ENCODE measurements at regions not wholly inside any gene's neighbourhood (a gene's known extent, or its start where the extent isn't known, plus 50 kb on each side); places are given as distances from the start of the nearest gene placed in this dataset.
A peak's percentile ranks its signal among the peaks of the same experiment; 100 is the strongest.

- no peak overlapping the region for H3K4me3 ChIP-seq (ENCODE audit: low read length)
- WGBS (ENCODE audit: insufficient coverage): 20% methylated on average over 1 of the region's 4 CpGs
- peak; percentile 7 for DNase-seq
Measured at GRCh38 chr3:176428552-176428951, 768.7 kb downstream of the TBL1XR1 start.

DNA sequence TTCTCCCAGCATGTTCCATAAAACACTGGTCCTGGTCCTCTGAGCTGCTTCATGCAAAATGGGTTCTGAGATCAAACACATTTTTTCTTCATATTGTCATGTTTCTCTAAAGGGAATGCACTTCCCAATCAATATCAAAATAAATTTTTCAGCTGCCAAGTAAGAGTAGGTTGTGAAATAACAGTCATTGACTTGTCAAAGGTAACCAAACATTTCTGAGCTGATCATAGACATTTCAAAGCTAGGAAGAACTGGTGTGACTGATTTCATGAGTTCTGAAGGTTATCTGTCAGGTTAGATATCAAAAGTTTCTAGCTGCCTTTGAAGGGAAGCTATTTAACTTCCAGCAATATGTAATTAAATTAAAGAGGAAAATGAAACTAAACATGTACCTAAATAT, 770.9 kb downstream of the TBL1XR1 start:
- Histone ChIP-seq H3K36me3 (ENCODE audit: control insufficient read depth, insufficient read depth, low read length) (no peaks in the 10 kb centered on the region), H3K27ac (ENCODE audit: low read length) (no peak overlapping the region), H3K9me3 (replicated peaks; ENCODE audit: control insufficient read depth, low read depth, low read length) (no peaks in the 10 kb centered on the region), H3K4me3 (ENCODE audit: low read length) (no peak overlapping the region), H3K27me3 (ENCODE audit: control insufficient read depth, insufficient read depth, low read length) (no peaks in the 10 kb centered on the region), H3K4me1 (ENCODE audit: control insufficient read depth, insufficient read depth, low read length) (peaks cover 3% of the 10 kb centered on the region)
- DNase-seq: no peak

More at GRCh38 chr3:176428552-176428951, 768.7 kb downstream of the TBL1XR1 start:
- H3K9me3 ChIP-seq (replicated peaks; ENCODE audit: control insufficient read depth, low read depth, low read length): no peaks in the 10 kb centered on the region
- H3K36me3 ChIP-seq (ENCODE audit: control insufficient read depth, insufficient read depth, low read length): no peaks in the 10 kb centered on the region
- peaks cover 3% of the 10 kb centered on the region for H3K4me1 ChIP-seq (ENCODE audit: control insufficient read depth, insufficient read depth, low read length)
- H3K27ac ChIP-seq (ENCODE audit: low read length): no peak overlapping the region
- no peaks in the 10 kb centered on the region for H3K27me3 ChIP-seq (ENCODE audit: control insufficient read depth, insufficient read depth, low read length)

DNA sequence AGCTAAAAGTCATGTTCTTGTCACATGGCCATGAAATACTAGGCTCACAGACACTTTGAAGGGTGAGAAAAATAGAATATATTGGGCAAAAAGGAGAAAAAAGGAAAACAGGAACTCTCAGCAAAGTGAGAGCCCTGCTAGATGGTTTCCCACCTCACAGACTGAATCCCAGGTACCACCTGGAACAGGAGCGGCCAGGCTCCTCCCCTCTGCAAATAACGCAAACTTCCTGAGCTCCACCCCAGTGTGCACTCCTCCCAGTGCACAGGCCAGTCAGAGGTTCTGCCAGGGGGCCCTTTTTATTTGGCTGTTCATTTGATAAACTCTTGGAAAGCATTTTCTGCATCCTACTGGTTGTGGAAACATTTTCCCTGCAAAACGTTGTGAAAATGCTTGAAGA, 780.4 kb downstream of the TBL1XR1 start:
- no peak overlapping the region for H3K27ac ChIP-seq (ENCODE audit: low read length)
- H3K36me3 ChIP-seq (ENCODE audit: control insufficient read depth, insufficient read depth, low read length): no peaks in the 10 kb centered on the region
- no peaks in the 10 kb centered on the region for H3K9me3 ChIP-seq (replicated peaks; ENCODE audit: control insufficient read depth, low read depth, low read length)
- DNase-seq: no peak
- no peaks in the 10 kb centered on the region for H3K27me3 ChIP-seq (ENCODE audit: control insufficient read depth, insufficient read depth, low read length)
- 79% methylated on average over 3 of the region's 3 CpGs for WGBS (ENCODE audit: insufficient coverage)
- no peaks in the 10 kb centered on the region for H3K4me1 ChIP-seq (ENCODE audit: control insufficient read depth, insufficient read depth, low read length)
- H3K4me3 ChIP-seq (ENCODE audit: low read length): no peak overlapping the region

DNA sequence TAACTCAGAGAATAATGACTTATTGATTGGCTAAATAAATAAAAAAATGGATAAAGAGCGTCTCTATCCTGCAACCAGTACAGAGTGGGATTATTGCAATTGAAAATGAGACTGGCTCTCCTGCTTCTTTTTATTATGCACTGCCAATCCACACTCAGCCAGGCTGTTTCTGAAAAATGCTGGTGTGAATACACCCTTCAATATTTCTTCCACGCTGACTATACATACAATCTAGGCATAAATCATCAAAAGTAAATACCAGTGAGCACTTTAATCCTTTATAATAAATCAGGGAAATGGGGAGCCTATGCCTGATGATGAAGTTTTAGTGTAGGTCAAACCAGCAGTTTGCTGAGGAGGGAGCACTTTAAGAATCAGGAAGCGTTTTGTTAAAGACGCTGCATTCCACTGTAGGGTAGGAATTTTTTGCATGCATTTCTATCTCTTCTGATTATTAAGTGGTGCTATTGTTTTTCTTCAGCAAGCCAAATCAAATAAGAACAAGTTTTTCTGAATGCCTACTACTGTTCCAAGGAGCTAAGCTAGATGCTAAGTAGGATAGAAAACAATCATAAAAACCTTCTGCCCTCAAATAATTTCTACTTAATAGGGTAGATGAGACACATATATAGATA, 781.5 kb downstream of the TBL1XR1 start:
- H3K9me3 ChIP-seq (replicated peaks; ENCODE audit: control insufficient read depth, low read depth, low read length): no peaks in the 10 kb centered on the region
- no peak overlapping the region for H3K27ac ChIP-seq (ENCODE audit: low read length)
- no peaks in the 10 kb centered on the region for H3K36me3 ChIP-seq (ENCODE audit: control insufficient read depth, insufficient read depth, low read length)
- H3K4me1 ChIP-seq (ENCODE audit: control insufficient read depth, insufficient read depth, low read length): no peaks in the 10 kb centered on the region
- no peak overlapping the region for H3K4me3 ChIP-seq (ENCODE audit: low read length)
- WGBS (ENCODE audit: insufficient coverage): no CpG with 5 or more reads among the region's 4 CpGs
- H3K27me3 ChIP-seq (ENCODE audit: control insufficient read depth, insufficient read depth, low read length): no peaks in the 10 kb centered on the region
- no peak for DNase-seq

DNA sequence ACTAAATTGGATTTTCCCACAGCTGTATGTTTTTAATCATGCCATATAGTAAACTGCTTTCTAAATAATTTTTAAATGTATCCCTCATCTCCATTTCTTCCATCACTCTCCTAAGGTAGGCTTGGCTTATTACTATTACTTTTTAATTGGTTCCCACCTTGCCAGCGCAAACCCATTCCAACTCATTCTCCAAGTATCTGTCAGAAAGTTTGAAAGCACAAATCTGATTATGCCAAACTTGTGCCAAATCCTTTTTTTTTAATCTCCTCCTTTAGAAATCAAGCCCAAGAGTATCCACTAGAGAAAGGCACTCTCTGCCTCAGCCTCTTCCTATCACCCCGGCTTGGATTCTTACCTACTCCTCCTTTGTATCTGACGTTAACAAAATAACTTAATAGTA, 784.5 kb downstream of the TBL1XR1 start:
- DNase-seq: no peak
- Histone ChIP-seq H3K4me1 (ENCODE audit: control insufficient read depth, insufficient read depth, low read length) (no peaks in the 10 kb centered on the region), H3K27ac (ENCODE audit: low read length) (no peak overlapping the region), H3K4me3 (ENCODE audit: low read length) (no peak overlapping the region), H3K27me3 (ENCODE audit: control insufficient read depth, insufficient read depth, low read length) (no peaks in the 10 kb centered on the region), H3K9me3 (replicated peaks; ENCODE audit: control insufficient read depth, low read depth, low read length) (no peaks in the 10 kb centered on the region), H3K36me3 (ENCODE audit: control insufficient read depth, insufficient read depth, low read length) (no peaks in the 10 kb centered on the region)
- 91% methylated on average over 1 of the region's 3 CpGs for WGBS (ENCODE audit: insufficient coverage)

DNA sequence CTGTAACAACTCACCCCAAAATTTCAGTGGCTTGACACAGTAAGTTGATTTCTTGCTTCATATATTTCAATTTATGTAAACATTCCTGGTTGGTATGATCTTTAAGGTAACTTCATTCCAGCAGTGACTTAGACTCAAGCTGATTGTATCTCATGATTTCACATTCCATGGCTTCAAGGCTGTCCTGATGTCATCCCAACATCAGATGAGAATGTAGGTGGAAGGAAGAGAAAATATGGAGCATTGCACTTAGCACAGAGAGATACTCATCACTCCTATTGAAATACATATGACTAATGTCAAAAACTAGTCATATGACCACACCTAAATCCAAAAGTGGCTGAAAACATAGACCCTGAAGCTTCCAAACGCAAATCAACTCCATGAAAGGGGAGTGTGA, 793.8 kb downstream of the TBL1XR1 start:
- Histone ChIP-seq H3K36me3 (ENCODE audit: control insufficient read depth, insufficient read depth, low read length) (no peaks in the 10 kb centered on the region), H3K4me1 (ENCODE audit: control insufficient read depth, insufficient read depth, low read length) (no peaks in the 10 kb centered on the region), H3K9me3 (replicated peaks; ENCODE audit: control insufficient read depth, low read depth, low read length) (no peaks in the 10 kb centered on the region), H3K27ac (ENCODE audit: low read length) (no peak overlapping the region), H3K27me3 (ENCODE audit: control insufficient read depth, insufficient read depth, low read length) (no peaks in the 10 kb centered on the region), H3K4me3 (ENCODE audit: low read length) (no peak overlapping the region)
- no peak for DNase-seq
- WGBS (ENCODE audit: insufficient coverage): no CpG with 5 or more reads among the region's 1 CpG

GRCh38 chr3:176401211-176401610, 796.1 kb downstream of the TBL1XR1 start:
- no peaks in the 10 kb centered on the region for H3K27me3 ChIP-seq (ENCODE audit: control insufficient read depth, insufficient read depth, low read length)
- 79% methylated on average over 1 of the region's 3 CpGs for WGBS (ENCODE audit: insufficient coverage)
- no peaks in the 10 kb centered on the region for H3K4me1 ChIP-seq (ENCODE audit: control insufficient read depth, insufficient read depth, low read length)
- H3K27ac ChIP-seq (ENCODE audit: low read length): no peak overlapping the region
- H3K36me3 ChIP-seq (ENCODE audit: control insufficient read depth, insufficient read depth, low read length): no peaks in the 10 kb centered on the region
- H3K9me3 ChIP-seq (replicated peaks; ENCODE audit: control insufficient read depth, low read depth, low read length): no peaks in the 10 kb centered on the region
- H3K4me3 ChIP-seq (ENCODE audit: low read length): no peak overlapping the region
- peak; percentile 5 for DNase-seq

GRCh38 chr3:176399193-176399592, 798.1 kb downstream of the TBL1XR1 start:
- WGBS (ENCODE audit: insufficient coverage): 80% methylated on average over 1 of the region's 2 CpGs
- DNase-seq: peak; percentile 3
- H3K4me3 ChIP-seq (ENCODE audit: low read length): no peak overlapping the region

DNA sequence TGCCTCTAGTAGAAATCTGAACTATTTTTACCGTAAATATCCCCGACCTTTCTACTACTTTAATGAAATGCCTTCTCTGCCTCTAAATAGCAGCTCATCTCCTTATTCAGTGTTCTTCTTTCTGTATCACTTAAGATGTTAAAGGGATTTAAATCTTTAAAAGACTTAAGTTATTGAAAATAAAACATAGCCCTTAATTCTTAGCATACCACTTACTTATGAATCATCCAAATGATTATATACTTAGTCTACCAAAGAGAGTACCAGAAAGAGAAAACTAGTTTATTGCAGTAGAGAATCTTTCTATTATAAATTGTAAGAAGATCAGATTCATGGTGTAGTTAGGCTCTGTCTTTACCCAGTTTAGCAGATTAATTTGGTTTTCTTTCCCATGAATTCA, 802.0 kb downstream of the TBL1XR1 start:
- H3K27ac ChIP-seq (ENCODE audit: low read length): no peak overlapping the region
- no peaks in the 10 kb centered on the region for H3K36me3 ChIP-seq (ENCODE audit: control insufficient read depth, insufficient read depth, low read length)
- peaks cover 2% of the 10 kb centered on the region for H3K9me3 ChIP-seq (replicated peaks; ENCODE audit: control insufficient read depth, low read depth, low read length)
- no peak for DNase-seq
- H3K4me1 ChIP-seq (ENCODE audit: control insufficient read depth, insufficient read depth, low read length): no peaks in the 10 kb centered on the region
- H3K4me3 ChIP-seq (ENCODE audit: low read length): no peak overlapping the region
- H3K27me3 ChIP-seq (ENCODE audit: control insufficient read depth, insufficient read depth, low read length): no peaks in the 10 kb centered on the region
- WGBS (ENCODE audit: insufficient coverage): no CpG with 5 or more reads among the region's 2 CpGs

More at GRCh38 chr3:176399193-176399592, 798.1 kb downstream of the TBL1XR1 start:
- Histone ChIP-seq H3K27me3 (ENCODE audit: control insufficient read depth, insufficient read depth, low read length) (no peaks in the 10 kb centered on the region), H3K27ac (ENCODE audit: low read length) (no peak overlapping the region), H3K9me3 (replicated peaks; ENCODE audit: control insufficient read depth, low read depth, low read length) (no peaks in the 10 kb centered on the region), H3K36me3 (ENCODE audit: control insufficient read depth, insufficient read depth, low read length) (no peaks in the 10 kb centered on the region), H3K4me1 (ENCODE audit: control insufficient read depth, insufficient read depth, low read length) (no peaks in the 10 kb centered on the region)

DNA sequence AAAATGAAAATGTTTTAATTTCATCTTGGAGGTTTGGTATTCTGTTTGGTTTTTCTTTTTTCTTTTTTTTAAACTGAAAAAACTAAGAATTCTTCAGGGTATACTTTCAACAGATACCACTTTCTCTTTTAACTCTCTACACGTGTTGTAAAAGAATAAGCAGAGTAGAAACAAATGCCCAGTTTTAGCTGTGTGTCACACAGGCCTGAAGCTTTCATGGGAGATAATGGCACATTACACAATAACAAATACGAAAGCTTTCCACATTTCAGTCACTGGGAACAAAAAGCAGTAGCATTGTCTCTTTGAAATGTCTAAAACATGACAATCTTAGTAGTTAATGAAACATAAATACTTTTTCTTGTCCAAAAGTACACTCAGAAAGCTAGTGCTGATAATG, 818.5 kb downstream of the TBL1XR1 start:
- no CpG with 5 or more reads among the region's 2 CpGs for WGBS (ENCODE audit: insufficient coverage)
- Histone ChIP-seq H3K27me3 (ENCODE audit: control insufficient read depth, insufficient read depth, low read length) (no peaks in the 10 kb centered on the region), H3K9me3 (replicated peaks; ENCODE audit: control insufficient read depth, low read depth, low read length) (no peaks in the 10 kb centered on the region), H3K4me1 (ENCODE audit: control insufficient read depth, insufficient read depth, low read length) (no peaks in the 10 kb centered on the region), H3K36me3 (ENCODE audit: control insufficient read depth, insufficient read depth, low read length) (no peaks in the 10 kb centered on the region), H3K4me3 (ENCODE audit: low read length) (no peak overlapping the region), H3K27ac (ENCODE audit: low read length) (no peak overlapping the region)
- DNase-seq: no peak

DNA sequence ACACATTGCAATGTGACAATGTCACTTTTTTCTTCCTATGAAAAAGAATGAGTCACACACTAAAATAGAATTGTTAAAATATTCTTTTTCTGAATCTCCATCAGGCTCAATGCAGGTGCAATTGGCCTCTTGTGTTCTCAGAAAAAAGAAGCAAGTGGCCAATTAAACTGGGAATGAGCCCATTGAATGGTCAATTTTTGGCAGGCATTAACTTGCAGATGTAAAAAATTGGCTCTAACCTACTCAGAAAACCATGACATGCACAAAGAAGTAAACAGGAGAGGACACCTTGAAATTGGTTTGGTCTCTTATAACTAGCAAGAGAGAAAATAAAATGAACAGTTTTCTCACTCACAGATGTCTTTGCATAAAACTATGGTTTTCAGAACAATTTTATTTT, 820.8 kb downstream of the TBL1XR1 start:
- H3K27me3 ChIP-seq (ENCODE audit: control insufficient read depth, insufficient read depth, low read length): no peaks in the 10 kb centered on the region
- H3K9me3 ChIP-seq (replicated peaks; ENCODE audit: control insufficient read depth, low read depth, low read length): no peaks in the 10 kb centered on the region
- peak; percentile 45 for DNase-seq
- H3K4me1 ChIP-seq (ENCODE audit: control insufficient read depth, insufficient read depth, low read length): no peaks in the 10 kb centered on the region
- H3K36me3 ChIP-seq (ENCODE audit: control insufficient read depth, insufficient read depth, low read length): no peaks in the 10 kb centered on the region
- no peak overlapping the region for H3K4me3 ChIP-seq (ENCODE audit: low read length)
- H3K27ac ChIP-seq (ENCODE audit: low read length): no peak overlapping the region

All from muscle of leg (tissue), 3 donors.